MG63 (cell line): ENCODE measurements at regions not wholly inside any gene's neighbourhood (a gene's known extent, or its start where the extent isn't known, plus 50 kb on each side); places are given as distances from the start of the nearest gene placed in this dataset.

Experiments
- DNase-seq: peaks from one replicate; pipeline ENCODE4 v3.0.0-alpha.2; 2020
- H3K27me3 ChIP-seq: fragments of 250-450 bp; sonication (Bioruptor Pico); 2 replicates; pipeline ENCODE4 v1.5.1; 2020; ENCODE audit warnings: mild to moderate bottlenecking, moderate library complexity
- H3K36me3 ChIP-seq: fragments of 250-450 bp; sonication (Bioruptor Pico); 2 replicates; pipeline ENCODE4 v1.5.1; 2020; ENCODE audit warnings: mild to moderate bottlenecking, moderate library complexity
- H3K4me3 ChIP-seq: fragments of 250-450 bp; sonication (Bioruptor Pico); 2 replicates; pipeline ENCODE4 v1.5.1; 2020; ENCODE audit warnings: mild to moderate bottlenecking, moderate library complexity
- H3K9me3 ChIP-seq: fragments of 250-450 bp; sonication (Bioruptor Pico); 2 replicates; pipeline ENCODE4 v1.5.1; 2020; ENCODE audit warnings: mild to moderate bottlenecking, moderate library complexity

GRCh38 chr12:126636821-126637220, 1571.6 kb downstream of the AACS start:
- no peak for DNase-seq
- no peaks in the 10 kb centered on the region for H3K9me3 ChIP-seq
- H3K27me3 ChIP-seq = no peaks in the 10 kb centered on the region
- no peak overlapping the region for H3K4me3 ChIP-seq
- no peaks in the 10 kb centered on the region for H3K36me3 ChIP-seq

- DNase-seq = no peak
- Histone ChIP-seq H3K36me3 (no peaks in the 10 kb centered on the region), H3K4me3 (no peak overlapping the region), H3K27me3 (no peaks in the 10 kb centered on the region), H3K9me3 (no peaks in the 10 kb centered on the region)
Measured at GRCh38 chr12:126644236-126645020, 1579.2 kb downstream of the AACS start.

- H3K36me3 ChIP-seq = no peaks in the 10 kb centered on the region
- H3K27me3 ChIP-seq = no peaks in the 10 kb centered on the region
- DNase-seq = no peak
- no peak overlapping the region for H3K4me3 ChIP-seq
- H3K9me3 ChIP-seq = no peaks in the 10 kb centered on the region
Measured at GRCh38 chr12:126648074-126648473, 1582.8 kb downstream of the AACS start.

- H3K4me3 ChIP-seq = no peak overlapping the region
- no peak for DNase-seq
- no peaks in the 10 kb centered on the region for H3K36me3 ChIP-seq
- no peaks in the 10 kb centered on the region for H3K9me3 ChIP-seq
- no peaks in the 10 kb centered on the region for H3K27me3 ChIP-seq
Measured at GRCh38 chr12:126651133-126651532, 1585.9 kb downstream of the AACS start.

GRCh38 chr12:126663304-126664094, 1598.3 kb downstream of the AACS start:
- Histone ChIP-seq H3K9me3 (peaks cover 9% of the 10 kb centered on the region; the same call in 1 of the 2 replicates), H3K36me3 (no peaks in the 10 kb centered on the region; the same call in 1 of the 2 replicates), H3K4me3 (no peak overlapping the region), H3K27me3 (no peaks in the 10 kb centered on the region)
- peak; percentile 17 for DNase-seq

GRCh38 chr12:126667339-126667738, 1599.6 kb upstream of the TMEM132C start:
- no peak overlapping the region for H3K4me3 ChIP-seq
- H3K27me3 ChIP-seq = no peaks in the 10 kb centered on the region
- H3K36me3 ChIP-seq = no peaks in the 10 kb centered on the region; the same call in 1 of the 2 replicates
- H3K9me3 ChIP-seq = peaks cover 9% of the 10 kb centered on the region; the same call in 1 of the 2 replicates
- DNase-seq = peak; percentile 81

- peak; percentile 41 for DNase-seq
- H3K36me3 ChIP-seq = no peaks in the 10 kb centered on the region; the same call in 1 of the 2 replicates
- no peaks in the 10 kb centered on the region for H3K9me3 ChIP-seq
- no peak overlapping the region for H3K4me3 ChIP-seq
- H3K27me3 ChIP-seq = no peaks in the 10 kb centered on the region
Measured at GRCh38 chr12:126668538-126668937, 1598.4 kb upstream of the TMEM132C start.

- Histone ChIP-seq H3K4me3 (no peak overlapping the region), H3K36me3 (no peaks in the 10 kb centered on the region; the same call in 1 of the 2 replicates), H3K27me3 (no peaks in the 10 kb centered on the region), H3K9me3 (no peaks in the 10 kb centered on the region)
- DNase-seq = peak; percentile 45
Measured at GRCh38 chr12:126668961-126669360, 1598.0 kb upstream of the TMEM132C start.

GRCh38 chr12:126676434-126676833, 1590.5 kb upstream of the TMEM132C start:
- Histone ChIP-seq H3K27me3 (no peaks in the 10 kb centered on the region), H3K4me3 (no peak overlapping the region), H3K9me3 (no peaks in the 10 kb centered on the region; the same call in 1 of the 2 replicates), H3K36me3 (no peaks in the 10 kb centered on the region)
- DNase-seq = no peak

GRCh38 chr12:126681676-126682075, 1585.3 kb upstream of the TMEM132C start:
- H3K27me3 ChIP-seq = no peaks in the 10 kb centered on the region
- H3K4me3 ChIP-seq = no peak overlapping the region
- H3K36me3 ChIP-seq = no peaks in the 10 kb centered on the region
- H3K9me3 ChIP-seq = no peaks in the 10 kb centered on the region; the same call in 1 of the 2 replicates
- no peak for DNase-seq

- Histone ChIP-seq H3K4me3 (no peak overlapping the region), H3K9me3 (no peaks in the 10 kb centered on the region; the same call in 1 of the 2 replicates), H3K27me3 (no peaks in the 10 kb centered on the region), H3K36me3 (no peaks in the 10 kb centered on the region)
- DNase-seq = no peak
Measured at GRCh38 chr12:126684703-126685102, 1582.3 kb upstream of the TMEM132C start.

- H3K36me3 ChIP-seq = no peaks in the 10 kb centered on the region
- peak; percentile 9 for DNase-seq
- H3K9me3 ChIP-seq = no peaks in the 10 kb centered on the region; the same call in 1 of the 2 replicates
- no peaks in the 10 kb centered on the region for H3K27me3 ChIP-seq
- no peak overlapping the region for H3K4me3 ChIP-seq
Measured at GRCh38 chr12:126685636-126686035, 1581.3 kb upstream of the TMEM132C start.

GRCh38 chr12:126688556-126688955, 1578.4 kb upstream of the TMEM132C start:
- Histone ChIP-seq H3K36me3 (no peaks in the 10 kb centered on the region), H3K4me3 (no peak overlapping the region), H3K27me3 (no peaks in the 10 kb centered on the region), H3K9me3 (no peaks in the 10 kb centered on the region)
- DNase-seq = no peak

- H3K9me3 ChIP-seq = no peaks in the 10 kb centered on the region; the same call in 1 of the 2 replicates
- no peak for DNase-seq
- H3K4me3 ChIP-seq = no peak overlapping the region
- H3K27me3 ChIP-seq = no peaks in the 10 kb centered on the region
- H3K36me3 ChIP-seq = no peaks in the 10 kb centered on the region
Measured at GRCh38 chr12:126700096-126700495, 1566.9 kb upstream of the TMEM132C start.

- DNase-seq = no peak
- H3K4me3 ChIP-seq = no peak overlapping the region
- H3K27me3 ChIP-seq = no peaks in the 10 kb centered on the region
- no peaks in the 10 kb centered on the region; the same call in 1 of the 2 replicates for H3K9me3 ChIP-seq
- no peaks in the 10 kb centered on the region for H3K36me3 ChIP-seq
Measured at GRCh38 chr12:126704609-126705008, 1562.4 kb upstream of the TMEM132C start.

GRCh38 chr12:126706300-126706699, 1560.7 kb upstream of the TMEM132C start:
- Histone ChIP-seq H3K27me3 (no peaks in the 10 kb centered on the region), H3K9me3 (no peaks in the 10 kb centered on the region), H3K4me3 (no peak overlapping the region), H3K36me3 (no peaks in the 10 kb centered on the region)
- no peak for DNase-seq

GRCh38 chr12:126708492-126708896, 1558.5 kb upstream of the TMEM132C start:
- Histone ChIP-seq H3K4me3 (no peak overlapping the region), H3K27me3 (no peaks in the 10 kb centered on the region), H3K9me3 (no peaks in the 10 kb centered on the region), H3K36me3 (no peaks in the 10 kb centered on the region)
- peak; percentile 59 for DNase-seq
